ENCODE measurements at regions not wholly inside any gene's neighbourhood (a gene's known extent, or its start where the extent isn't known, plus 50 kb on each side); places are given as distances from the start of the nearest gene placed in this dataset.

DNA sequence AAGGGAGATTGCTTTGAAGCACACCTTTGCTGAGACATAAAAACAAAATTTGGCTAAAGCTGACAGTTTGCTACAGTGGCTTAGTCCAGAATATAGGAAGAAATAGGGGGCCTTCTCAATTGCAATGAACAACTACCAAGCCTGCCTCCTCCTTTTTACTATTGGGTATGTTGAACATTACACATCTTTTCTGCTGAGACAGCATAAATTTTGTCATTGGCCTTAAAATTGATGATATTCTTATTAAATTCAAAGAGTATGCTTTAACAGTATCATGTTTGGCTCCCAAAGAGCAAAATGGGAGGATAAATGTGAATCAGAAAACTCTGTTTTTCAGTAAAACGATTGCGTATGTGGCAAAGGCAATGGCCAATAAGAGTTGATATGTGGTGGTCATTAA is 721.9 kb upstream of the IGFBP7 start:
- H3K27me3 ChIP-seq (ENCODE audit: control insufficient read depth in 2 of 2, insufficient read depth in 2 of 2, low read length in 2 of 2), result no peaks in the 10 kb centered on the region
- H3K9me3 ChIP-seq (ENCODE audit: control insufficient read depth in 2 of 2, low read length in 2 of 2), result no peaks in the 10 kb centered on the region
- no peak overlapping the region for H3K9ac ChIP-seq (ENCODE audit: low read depth in 1 of 2, low read length in 2 of 2)
- no peaks in the 10 kb centered on the region for H3K36me3 ChIP-seq (ENCODE audit: control insufficient read depth in 2 of 2, insufficient read depth in 2 of 2, low read length in 2 of 2)
- H3K4me3 ChIP-seq (ENCODE audit: low read length in 2 of 2), result no peak overlapping the region
- no peaks in the 10 kb centered on the region for H3K4me1 ChIP-seq (ENCODE audit: control insufficient read depth in 2 of 2, insufficient read depth in 2 of 2, low read length in 2 of 2)
- H3K27ac ChIP-seq (ENCODE audit: low read depth in 2 of 2, low read length in 2 of 2), result no peak overlapping the region

DNA sequence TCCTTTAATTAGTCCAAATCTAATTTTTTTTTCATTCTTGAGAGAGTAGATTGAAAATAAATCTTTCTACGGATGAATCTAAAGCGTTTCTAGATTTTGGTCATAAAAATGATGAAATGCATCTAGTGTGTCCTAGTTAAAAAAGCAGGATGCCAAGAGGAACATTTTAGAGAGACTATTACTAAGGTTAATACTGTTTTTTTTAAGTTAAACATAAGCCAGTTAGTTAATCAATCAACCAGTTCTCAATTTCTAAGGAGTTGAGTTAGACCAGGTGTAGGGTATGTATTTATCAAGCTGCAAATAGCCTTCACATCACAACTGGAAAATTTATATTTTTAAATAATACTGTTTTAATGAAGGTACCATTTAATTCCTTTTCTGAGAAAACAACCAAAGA is 679.5 kb upstream of the IGFBP7 start:
- H3K36me3 ChIP-seq (ENCODE audit: control insufficient read depth in 2 of 2, insufficient read depth in 2 of 2, low read length in 2 of 2), result no peaks in the 10 kb centered on the region
- no peaks in the 10 kb centered on the region for H3K27me3 ChIP-seq (ENCODE audit: control insufficient read depth in 2 of 2, insufficient read depth in 2 of 2, low read length in 2 of 2)
- no peak overlapping the region for H3K4me3 ChIP-seq (ENCODE audit: low read length in 2 of 2)
- H3K9me3 ChIP-seq (ENCODE audit: control insufficient read depth in 2 of 2, low read length in 2 of 2), result no peaks in the 10 kb centered on the region
- H3K27ac ChIP-seq (ENCODE audit: low read depth in 2 of 2, low read length in 2 of 2), result no peak overlapping the region
- H3K9ac ChIP-seq (ENCODE audit: low read depth in 1 of 2, low read length in 2 of 2), result no peak overlapping the region
- H3K4me1 ChIP-seq (ENCODE audit: control insufficient read depth in 2 of 2, insufficient read depth in 2 of 2, low read length in 2 of 2), result no peaks in the 10 kb centered on the region

DNA sequence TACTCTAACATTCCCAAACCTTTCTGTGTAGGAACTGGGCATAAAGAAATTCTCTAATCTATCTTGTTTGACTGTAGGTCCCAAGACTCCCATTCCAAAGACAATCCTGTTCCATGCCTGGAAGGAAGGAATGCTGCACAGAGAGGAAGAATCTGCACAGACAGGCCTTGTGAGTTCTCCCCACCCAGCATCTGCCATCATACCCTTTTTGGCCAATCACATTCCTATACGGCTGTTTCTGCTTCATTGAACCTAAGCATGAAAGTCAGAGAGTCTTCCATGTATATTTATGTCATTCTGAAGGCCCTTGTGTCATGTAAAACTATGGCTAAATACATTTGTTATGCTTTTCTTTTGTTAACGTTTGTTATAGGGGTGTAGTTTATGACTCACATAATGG is 667.7 kb upstream of the IGFBP7 start:
- Histone ChIP-seq H3K36me3 (ENCODE audit: control insufficient read depth in 2 of 2, insufficient read depth in 2 of 2, low read length in 2 of 2) (no peaks in the 10 kb centered on the region), H3K9ac (ENCODE audit: low read depth in 1 of 2, low read length in 2 of 2) (no peak overlapping the region), H3K4me3 (ENCODE audit: low read length in 2 of 2) (no peak overlapping the region), H3K9me3 (ENCODE audit: control insufficient read depth in 2 of 2, low read length in 2 of 2) (no peaks in the 10 kb centered on the region), H3K27me3 (ENCODE audit: control insufficient read depth in 2 of 2, insufficient read depth in 2 of 2, low read length in 2 of 2) (no peaks in the 10 kb centered on the region), H3K27ac (ENCODE audit: low read depth in 2 of 2, low read length in 2 of 2) (no peak overlapping the region), H3K4me1 (ENCODE audit: control insufficient read depth in 2 of 2, insufficient read depth in 2 of 2, low read length in 2 of 2) (no peaks in the 10 kb centered on the region)

DNA sequence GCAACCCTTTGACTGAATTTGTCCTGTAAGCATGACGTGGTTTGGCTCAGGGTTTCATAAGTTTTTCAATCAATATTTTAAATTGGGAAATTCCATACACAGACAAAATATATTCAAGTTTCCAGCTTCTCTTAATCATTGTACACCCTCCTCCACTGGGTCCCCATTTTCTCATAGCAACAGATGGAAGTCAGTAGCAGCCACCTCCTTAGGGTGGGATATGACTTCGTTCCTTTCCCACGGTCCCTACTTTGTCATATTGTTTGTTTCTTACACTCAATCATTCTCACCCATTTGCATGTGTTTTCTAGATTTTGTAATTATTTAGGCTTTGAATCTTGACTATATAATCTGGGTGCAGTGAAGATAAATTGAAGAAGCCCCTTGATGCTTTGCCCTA is 664.5 kb upstream of the IGFBP7 start:
- Histone ChIP-seq H3K27ac (ENCODE audit: low read depth in 2 of 2, low read length in 2 of 2) (no peak overlapping the region), H3K9ac (ENCODE audit: low read depth in 1 of 2, low read length in 2 of 2) (no peak overlapping the region), H3K9me3 (ENCODE audit: control insufficient read depth in 2 of 2, low read length in 2 of 2) (no peaks in the 10 kb centered on the region)

DNA sequence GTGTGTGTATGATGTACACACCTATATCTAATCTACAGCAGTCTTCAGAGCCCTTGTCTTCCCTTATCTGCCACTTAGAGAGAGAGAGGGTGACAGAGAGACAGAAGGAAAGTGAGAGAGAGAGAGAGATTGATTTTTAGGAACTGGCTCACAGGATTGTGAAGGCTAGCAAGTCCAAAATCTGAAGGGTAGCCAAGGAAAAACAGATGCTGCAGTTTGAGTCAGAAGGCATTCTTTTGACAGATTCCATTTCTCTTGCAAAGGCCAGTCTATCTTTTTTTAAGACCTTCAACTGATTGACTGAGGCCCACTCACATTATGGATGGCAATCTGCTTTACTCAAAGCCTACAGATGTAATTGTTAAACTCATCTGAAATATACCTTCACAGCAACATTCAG is 664.0 kb upstream of the IGFBP7 start:
- H3K4me3 ChIP-seq (ENCODE audit: low read length in 2 of 2), result no peak overlapping the region
- H3K27ac ChIP-seq (ENCODE audit: low read depth in 2 of 2, low read length in 2 of 2), result no peak overlapping the region
- H3K9ac ChIP-seq (ENCODE audit: low read depth in 1 of 2, low read length in 2 of 2), result no peak overlapping the region
- no peaks in the 10 kb centered on the region for H3K9me3 ChIP-seq (ENCODE audit: control insufficient read depth in 2 of 2, low read length in 2 of 2)
- H3K4me1 ChIP-seq (ENCODE audit: control insufficient read depth in 2 of 2, insufficient read depth in 2 of 2, low read length in 2 of 2), result no peaks in the 10 kb centered on the region
- no peaks in the 10 kb centered on the region for H3K36me3 ChIP-seq (ENCODE audit: control insufficient read depth in 2 of 2, insufficient read depth in 2 of 2, low read length in 2 of 2)
- H3K27me3 ChIP-seq (ENCODE audit: control insufficient read depth in 2 of 2, insufficient read depth in 2 of 2, low read length in 2 of 2), result no peaks in the 10 kb centered on the region

More for the DNA sequence above, 664.5 kb upstream of the IGFBP7 start:
- H3K27me3 ChIP-seq (ENCODE audit: control insufficient read depth in 2 of 2, insufficient read depth in 2 of 2, low read length in 2 of 2), result no peaks in the 10 kb centered on the region
- H3K4me3 ChIP-seq (ENCODE audit: low read length in 2 of 2), result no peak overlapping the region
- H3K36me3 ChIP-seq (ENCODE audit: control insufficient read depth in 2 of 2, insufficient read depth in 2 of 2, low read length in 2 of 2), result no peaks in the 10 kb centered on the region
- H3K4me1 ChIP-seq (ENCODE audit: control insufficient read depth in 2 of 2, insufficient read depth in 2 of 2, low read length in 2 of 2), result no peaks in the 10 kb centered on the region

DNA sequence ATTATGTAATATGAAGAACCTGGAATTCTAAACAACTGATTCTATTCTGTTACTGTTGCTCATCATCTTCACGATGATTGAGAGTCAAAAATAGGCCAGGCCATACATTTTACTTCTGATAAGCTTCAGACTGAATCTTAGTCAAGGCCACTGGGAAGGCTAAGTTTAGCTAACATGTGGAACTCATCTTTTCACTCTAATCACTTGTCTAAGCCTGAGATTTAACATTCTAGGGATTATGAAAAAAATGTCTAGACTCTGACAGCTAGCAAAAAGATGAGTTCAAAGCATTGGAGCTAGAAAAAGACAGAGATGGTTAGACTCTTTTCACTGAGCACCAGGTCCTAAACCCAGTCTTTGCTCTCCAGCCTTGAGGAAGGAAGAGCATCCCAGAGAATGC is 656.2 kb upstream of the IGFBP7 start:
- no peak overlapping the region for H3K9ac ChIP-seq (ENCODE audit: low read depth in 1 of 2, low read length in 2 of 2)
- no peak overlapping the region for H3K27ac ChIP-seq (ENCODE audit: low read depth in 2 of 2, low read length in 2 of 2)
- H3K4me1 ChIP-seq (ENCODE audit: control insufficient read depth in 2 of 2, insufficient read depth in 2 of 2, low read length in 2 of 2), result no peaks in the 10 kb centered on the region
- no peaks in the 10 kb centered on the region for H3K27me3 ChIP-seq (ENCODE audit: control insufficient read depth in 2 of 2, insufficient read depth in 2 of 2, low read length in 2 of 2)
- no peak overlapping the region for H3K4me3 ChIP-seq (ENCODE audit: low read length in 2 of 2)
- H3K9me3 ChIP-seq (ENCODE audit: control insufficient read depth in 2 of 2, low read length in 2 of 2), result no peaks in the 10 kb centered on the region
- no peaks in the 10 kb centered on the region for H3K36me3 ChIP-seq (ENCODE audit: control insufficient read depth in 2 of 2, insufficient read depth in 2 of 2, low read length in 2 of 2)

DNA sequence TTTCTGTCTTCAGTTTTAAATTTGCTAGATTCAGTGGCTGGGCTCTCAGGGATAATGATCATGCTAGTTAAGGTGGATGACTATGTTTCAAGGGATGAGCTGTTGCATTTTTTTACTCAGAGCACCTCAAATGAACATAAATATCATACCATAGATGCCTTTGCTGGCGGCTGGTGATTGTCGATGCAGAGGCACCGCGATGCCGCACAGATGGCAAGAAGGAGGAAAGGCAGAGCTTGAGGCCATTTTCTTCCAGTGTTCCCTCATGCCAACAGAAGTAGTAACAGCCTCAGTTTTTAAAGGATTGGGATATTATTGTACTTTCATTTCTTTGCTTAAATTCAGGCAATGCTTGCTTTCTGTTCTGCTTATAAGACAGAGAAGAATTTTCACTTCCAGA is 654.7 kb upstream of the IGFBP7 start:
- Histone ChIP-seq H3K9ac (ENCODE audit: low read depth in 1 of 2, low read length in 2 of 2) (no peak overlapping the region), H3K9me3 (ENCODE audit: control insufficient read depth in 2 of 2, low read length in 2 of 2) (no peaks in the 10 kb centered on the region), H3K4me1 (ENCODE audit: control insufficient read depth in 2 of 2, insufficient read depth in 2 of 2, low read length in 2 of 2) (no peaks in the 10 kb centered on the region), H3K4me3 (ENCODE audit: low read length in 2 of 2) (no peak overlapping the region), H3K27ac (ENCODE audit: low read depth in 2 of 2, low read length in 2 of 2) (no peak overlapping the region), H3K27me3 (ENCODE audit: control insufficient read depth in 2 of 2, insufficient read depth in 2 of 2, low read length in 2 of 2) (no peaks in the 10 kb centered on the region), H3K36me3 (ENCODE audit: control insufficient read depth in 2 of 2, insufficient read depth in 2 of 2, low read length in 2 of 2) (no peaks in the 10 kb centered on the region)

DNA sequence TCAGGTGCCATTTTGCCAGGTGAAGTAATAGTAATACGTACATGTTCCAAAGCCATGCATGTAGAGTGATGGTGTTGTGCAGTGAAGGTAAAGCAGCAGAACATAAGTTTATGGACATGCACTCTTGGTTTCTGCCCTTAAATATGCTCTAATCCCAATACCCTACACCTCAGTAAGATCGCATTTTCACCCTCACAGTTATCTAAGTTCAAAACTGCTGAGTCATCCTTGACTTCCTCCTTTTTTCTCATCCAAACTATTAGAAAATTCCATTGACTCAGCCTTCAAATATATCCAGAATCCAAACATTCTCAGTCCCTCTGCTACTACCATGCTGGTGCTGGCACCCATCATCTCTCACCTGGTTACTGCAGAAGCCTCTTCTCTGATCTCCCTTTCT is 652.9 kb upstream of the IGFBP7 start:
- no peaks in the 10 kb centered on the region for H3K4me1 ChIP-seq (ENCODE audit: control insufficient read depth in 2 of 2, insufficient read depth in 2 of 2, low read length in 2 of 2)
- no peak overlapping the region for H3K27ac ChIP-seq (ENCODE audit: low read depth in 2 of 2, low read length in 2 of 2)
- H3K36me3 ChIP-seq (ENCODE audit: control insufficient read depth in 2 of 2, insufficient read depth in 2 of 2, low read length in 2 of 2), result no peaks in the 10 kb centered on the region
- no peak overlapping the region for H3K9ac ChIP-seq (ENCODE audit: low read depth in 1 of 2, low read length in 2 of 2)
- H3K4me3 ChIP-seq (ENCODE audit: low read length in 2 of 2), result no peak overlapping the region
- no peaks in the 10 kb centered on the region for H3K9me3 ChIP-seq (ENCODE audit: control insufficient read depth in 2 of 2, low read length in 2 of 2)
- H3K27me3 ChIP-seq (ENCODE audit: control insufficient read depth in 2 of 2, insufficient read depth in 2 of 2, low read length in 2 of 2), result no peaks in the 10 kb centered on the region

DNA sequence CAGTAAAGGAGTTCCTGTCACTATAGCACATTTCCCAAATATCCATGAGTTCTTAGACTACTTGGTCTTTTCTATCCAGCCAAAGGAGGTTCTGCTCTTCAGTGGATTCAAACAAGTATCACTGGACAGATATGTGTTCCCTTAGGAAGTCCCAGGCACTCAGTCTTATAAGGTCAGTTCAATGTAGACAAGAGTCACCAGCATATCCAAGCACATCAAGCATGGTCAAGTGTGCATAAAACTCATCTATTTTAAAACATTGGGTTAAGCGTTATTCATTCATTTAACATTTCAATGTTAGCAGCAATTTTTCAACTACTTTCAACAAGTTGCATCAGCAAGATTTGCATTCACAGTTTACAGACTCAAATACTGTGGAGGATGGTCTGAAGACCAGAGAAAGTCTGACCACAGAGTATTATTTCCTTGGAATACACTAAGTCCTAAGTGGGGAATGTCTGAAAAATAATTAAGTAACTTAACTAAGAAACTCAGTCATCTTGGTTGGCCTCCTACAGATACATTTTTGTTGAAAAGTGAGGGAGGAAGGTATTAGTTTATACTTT is 630.5 kb upstream of the IGFBP7 start:
- no peaks in the 10 kb centered on the region for H3K9me3 ChIP-seq (ENCODE audit: control insufficient read depth in 2 of 2, low read length in 2 of 2)
- no peak overlapping the region for H3K9ac ChIP-seq (ENCODE audit: low read depth in 1 of 2, low read length in 2 of 2)
- H3K4me3 ChIP-seq (ENCODE audit: low read length in 2 of 2), result no peak overlapping the region
- H3K4me1 ChIP-seq (ENCODE audit: control insufficient read depth in 2 of 2, insufficient read depth in 2 of 2, low read length in 2 of 2), result no peaks in the 10 kb centered on the region
- H3K27me3 ChIP-seq (ENCODE audit: control insufficient read depth in 2 of 2, insufficient read depth in 2 of 2, low read length in 2 of 2), result no peaks in the 10 kb centered on the region
- H3K27ac ChIP-seq (ENCODE audit: low read depth in 2 of 2, low read length in 2 of 2), result no peak overlapping the region
- H3K36me3 ChIP-seq (ENCODE audit: control insufficient read depth in 2 of 2, insufficient read depth in 2 of 2, low read length in 2 of 2), result no peaks in the 10 kb centered on the region

DNA sequence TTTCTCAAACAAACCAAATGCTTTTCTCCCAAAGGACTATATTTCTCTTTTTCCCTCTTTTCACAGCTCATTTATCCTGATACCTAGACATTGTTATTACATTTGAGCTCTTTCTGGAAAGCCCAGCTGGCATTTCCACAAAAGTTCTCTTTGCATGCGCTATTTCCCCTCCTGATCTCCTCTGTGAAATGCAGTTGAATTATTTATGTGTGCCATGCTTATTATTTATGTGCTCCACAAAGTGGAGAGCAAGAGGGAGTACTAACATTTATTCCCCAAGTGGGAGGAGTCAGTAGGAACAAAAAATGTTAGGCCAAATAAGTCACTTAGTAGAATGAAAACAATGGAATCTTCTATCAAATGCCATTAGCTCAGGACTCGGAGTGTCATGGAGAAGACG is 626.6 kb upstream of the IGFBP7 start:
- Histone ChIP-seq H3K27ac (ENCODE audit: low read depth in 2 of 2, low read length in 2 of 2) (no peak overlapping the region), H3K9me3 (ENCODE audit: control insufficient read depth in 2 of 2, low read length in 2 of 2) (no peaks in the 10 kb centered on the region), H3K4me3 (ENCODE audit: low read length in 2 of 2) (no peak overlapping the region), H3K4me1 (ENCODE audit: control insufficient read depth in 2 of 2, insufficient read depth in 2 of 2, low read length in 2 of 2) (no peaks in the 10 kb centered on the region), H3K36me3 (ENCODE audit: control insufficient read depth in 2 of 2, insufficient read depth in 2 of 2, low read length in 2 of 2) (no peaks in the 10 kb centered on the region), H3K9ac (ENCODE audit: low read depth in 1 of 2, low read length in 2 of 2) (no peak overlapping the region), H3K27me3 (ENCODE audit: control insufficient read depth in 2 of 2, insufficient read depth in 2 of 2, low read length in 2 of 2) (no peaks in the 10 kb centered on the region)

DNA sequence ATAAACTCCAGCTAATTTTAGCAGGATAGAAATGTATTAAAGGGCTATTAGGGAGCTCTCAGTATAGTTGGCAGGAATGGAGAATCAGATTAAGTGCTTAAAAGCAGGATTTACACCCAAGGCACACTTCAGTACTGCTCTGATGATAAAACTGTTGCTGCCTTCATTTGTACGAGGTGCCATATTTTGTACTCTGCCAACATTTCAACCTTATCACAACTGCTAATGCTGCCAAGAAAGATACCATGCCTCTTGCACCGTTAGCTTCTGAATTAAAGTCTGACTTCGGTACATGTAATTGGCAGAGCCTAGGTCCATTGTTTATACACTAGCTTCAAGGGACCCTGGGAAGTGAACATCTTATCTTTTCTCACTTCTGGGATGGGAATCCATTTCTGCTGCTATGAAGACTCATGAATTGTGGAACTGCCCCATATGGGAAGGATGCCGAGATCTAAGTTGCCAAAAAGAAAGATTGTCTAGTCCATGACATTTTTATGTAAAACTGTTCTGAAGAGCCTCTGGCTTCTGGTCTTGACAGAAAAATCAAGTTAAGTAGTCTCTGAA is 624.0 kb upstream of the IGFBP7 start:
- no peak overlapping the region for H3K9ac ChIP-seq (ENCODE audit: low read depth in 1 of 2, low read length in 2 of 2)
- no peaks in the 10 kb centered on the region for H3K27me3 ChIP-seq (ENCODE audit: control insufficient read depth in 2 of 2, insufficient read depth in 2 of 2, low read length in 2 of 2)
- no peaks in the 10 kb centered on the region for H3K36me3 ChIP-seq (ENCODE audit: control insufficient read depth in 2 of 2, insufficient read depth in 2 of 2, low read length in 2 of 2)
- no peak overlapping the region for H3K27ac ChIP-seq (ENCODE audit: low read depth in 2 of 2, low read length in 2 of 2)
- no peaks in the 10 kb centered on the region for H3K9me3 ChIP-seq (ENCODE audit: control insufficient read depth in 2 of 2, low read length in 2 of 2)
- no peak overlapping the region for H3K4me3 ChIP-seq (ENCODE audit: low read length in 2 of 2)
- no peaks in the 10 kb centered on the region for H3K4me1 ChIP-seq (ENCODE audit: control insufficient read depth in 2 of 2, insufficient read depth in 2 of 2, low read length in 2 of 2)

All from mucosa of rectum (tissue), 2 donors.